ENCODE measurements at regions not wholly inside any gene's neighbourhood (a gene's known extent, or its start where the extent isn't known, plus 50 kb on each side); places are given as distances from the start of the nearest gene placed in this dataset.
"Not testable (repeated sequence)": the region's sequence is repeated elsewhere in the genome, so short reads cannot be mapped to it uniquely, and the experiment has no call there.

GRCh38 chr3:5035113-5035512, 55.9 kb downstream of the BHLHE40 start:
- DNase-seq = no peak

DNA sequence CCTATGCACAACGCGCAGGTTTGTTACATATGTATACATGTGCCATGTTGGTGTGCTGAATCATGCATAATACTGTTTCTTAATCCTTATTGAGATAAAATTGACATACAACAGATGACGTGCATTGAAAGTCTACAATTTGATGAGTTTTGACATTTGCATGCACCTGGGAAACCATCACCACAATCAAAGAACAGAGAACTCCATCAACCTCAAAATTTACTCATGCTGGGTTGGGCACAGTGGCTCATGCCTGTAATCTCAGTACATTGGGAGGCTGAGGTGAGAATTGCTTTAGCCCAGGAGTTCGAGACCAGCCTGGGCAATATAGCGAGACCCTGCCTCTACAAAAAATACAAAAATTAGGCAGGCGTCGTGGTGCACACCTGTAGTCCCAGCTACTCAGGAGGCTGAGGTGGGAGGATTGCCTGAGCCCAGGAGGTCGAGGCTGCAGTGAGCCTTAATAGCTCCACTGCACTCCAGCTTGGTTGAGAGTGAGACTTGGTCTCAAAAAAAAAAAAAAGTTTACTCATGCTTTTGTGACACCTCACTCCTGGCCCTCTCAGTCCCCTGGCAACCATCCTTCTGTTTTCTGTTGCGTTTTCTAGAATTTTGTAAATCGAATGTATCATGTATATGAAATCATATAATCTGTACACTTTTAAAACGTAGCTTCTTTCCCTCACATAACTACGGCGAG, 56.6 kb downstream of the BHLHE40 start:
- no peak for DNase-seq

DNA sequence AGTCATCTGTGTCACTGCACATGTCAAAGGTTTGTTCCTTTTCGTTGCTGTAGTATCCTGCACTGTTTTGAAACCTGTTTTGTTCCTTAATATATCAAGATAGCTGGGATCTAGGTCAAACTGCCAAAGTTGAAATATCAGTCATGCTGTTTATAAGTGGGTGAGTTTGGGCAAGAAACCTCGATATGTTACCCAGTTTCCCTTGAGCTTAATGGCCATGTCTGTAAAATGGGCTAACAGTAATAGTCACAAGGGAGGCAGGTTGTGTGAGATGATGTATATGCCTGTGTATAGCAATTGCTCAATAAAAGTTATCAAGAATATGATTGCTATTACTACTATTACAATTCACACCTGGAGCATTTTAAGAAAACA, 57.1 kb downstream of the BHLHE40 start:
- no peak for DNase-seq

DNA sequence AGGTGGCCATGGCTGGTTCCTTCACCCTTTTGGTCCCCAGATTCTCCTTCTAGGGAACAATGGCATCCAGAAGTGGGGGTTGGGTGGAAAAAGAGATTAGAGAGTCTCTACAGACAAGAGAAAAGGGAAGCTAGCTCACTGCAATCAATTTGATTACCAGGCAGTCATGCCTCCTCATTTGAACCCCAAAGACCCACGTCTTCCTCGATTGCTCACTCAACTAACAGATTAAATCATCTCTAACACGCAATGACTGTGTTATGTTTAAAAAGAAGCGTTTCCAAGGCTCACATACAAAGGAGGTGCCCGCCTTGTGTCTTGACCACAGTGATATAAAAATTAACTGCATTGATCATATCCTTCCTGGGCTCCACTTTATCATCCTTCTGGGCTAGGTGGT, 57.6 kb downstream of the BHLHE40 start:
- no peak for DNase-seq

- DNase-seq = no peak
Measured at GRCh38 chr3:5039585-5039984, 60.3 kb downstream of the BHLHE40 start.

GRCh38 chr3:5041315-5041714, 62.1 kb downstream of the BHLHE40 start:
- no peak for DNase-seq

DNA sequence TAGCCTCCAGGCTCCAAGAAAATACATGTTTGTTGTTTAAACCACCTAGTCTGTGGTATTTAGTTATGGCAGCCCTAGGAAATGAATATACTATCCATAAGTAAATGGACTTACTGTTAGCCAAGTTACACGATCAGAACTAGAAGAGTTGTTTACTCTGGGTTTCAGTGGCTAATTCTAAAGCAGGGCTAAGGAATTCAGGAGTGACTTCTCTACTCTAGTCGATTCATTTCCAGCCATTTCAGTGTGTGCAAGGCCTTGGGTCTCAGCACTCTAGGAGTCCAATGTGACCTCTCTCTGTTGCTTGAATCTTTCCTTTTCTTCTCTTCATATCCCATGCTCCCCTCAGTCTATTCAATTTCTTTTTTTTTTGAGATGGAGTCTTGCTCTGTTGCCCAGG, 66.7 kb downstream of the BHLHE40 start:
- DNase-seq = no peak

DNA sequence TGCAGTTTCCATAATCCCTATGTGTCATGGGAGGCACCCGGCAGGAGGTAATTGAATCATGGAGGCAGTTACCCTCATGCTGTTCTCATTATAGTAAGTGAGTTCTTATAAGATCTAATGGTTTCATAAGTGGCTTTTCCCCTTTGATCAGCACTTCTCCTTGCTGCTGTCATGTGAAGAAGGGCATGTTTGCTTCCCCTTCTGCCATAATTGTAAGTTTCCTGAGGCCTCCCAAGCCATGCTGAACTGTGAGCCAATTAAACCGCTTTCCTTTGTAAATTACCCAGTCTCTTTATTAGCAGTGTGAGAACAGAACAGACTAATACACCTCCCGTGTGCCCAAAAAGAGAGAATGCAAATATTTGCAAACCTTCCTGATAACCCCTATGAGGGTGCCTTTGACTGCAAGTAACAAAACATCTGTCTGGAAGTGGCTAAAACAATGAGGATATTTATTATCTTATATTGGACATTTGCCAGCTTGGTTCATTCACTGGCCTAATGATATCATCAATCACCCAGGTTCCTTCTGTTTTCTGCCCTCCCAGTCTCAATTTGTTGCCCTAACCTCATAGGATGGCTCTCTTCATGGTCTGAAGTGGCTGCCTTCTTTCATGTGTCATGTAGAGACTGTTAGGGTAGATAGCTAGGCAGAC, 68.7 kb downstream of the BHLHE40 start:
- no peak for DNase-seq

- DNase-seq = no peak
Measured at GRCh38 chr3:5051772-5052171, 70.3 kb upstream of the ARL8B start.

GRCh38 chr3:5052247-5052646, 69.8 kb upstream of the ARL8B start:
- no peak for DNase-seq

GRCh38 chr3:5053021-5053831, 68.9 kb upstream of the ARL8B start:
- no peak for DNase-seq

DNA sequence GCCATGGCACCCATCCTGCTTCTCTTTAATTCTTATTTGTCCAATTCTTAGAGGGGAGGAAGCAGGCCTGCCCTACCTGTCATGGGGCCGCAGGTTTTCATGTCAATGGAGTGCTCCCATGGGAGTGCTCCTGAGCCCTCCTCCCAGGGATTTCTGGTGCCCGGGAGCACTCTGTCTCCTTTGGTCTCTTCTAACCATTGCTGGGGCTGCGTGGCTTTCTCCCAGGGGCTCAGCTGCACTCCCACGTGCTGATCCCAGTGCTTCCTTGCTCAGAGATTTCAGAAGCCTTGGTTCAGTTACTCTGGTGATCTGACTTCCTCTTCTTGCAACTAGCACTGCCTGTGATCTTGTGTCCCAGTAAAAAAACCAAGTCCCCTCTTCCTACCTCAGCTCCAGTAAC, 68.0 kb upstream of the ARL8B start:
- no peak for DNase-seq

GRCh38 chr3:5054579-5054978, 67.5 kb upstream of the ARL8B start:
- DNase-seq = not testable (repeated sequence)

DNA sequence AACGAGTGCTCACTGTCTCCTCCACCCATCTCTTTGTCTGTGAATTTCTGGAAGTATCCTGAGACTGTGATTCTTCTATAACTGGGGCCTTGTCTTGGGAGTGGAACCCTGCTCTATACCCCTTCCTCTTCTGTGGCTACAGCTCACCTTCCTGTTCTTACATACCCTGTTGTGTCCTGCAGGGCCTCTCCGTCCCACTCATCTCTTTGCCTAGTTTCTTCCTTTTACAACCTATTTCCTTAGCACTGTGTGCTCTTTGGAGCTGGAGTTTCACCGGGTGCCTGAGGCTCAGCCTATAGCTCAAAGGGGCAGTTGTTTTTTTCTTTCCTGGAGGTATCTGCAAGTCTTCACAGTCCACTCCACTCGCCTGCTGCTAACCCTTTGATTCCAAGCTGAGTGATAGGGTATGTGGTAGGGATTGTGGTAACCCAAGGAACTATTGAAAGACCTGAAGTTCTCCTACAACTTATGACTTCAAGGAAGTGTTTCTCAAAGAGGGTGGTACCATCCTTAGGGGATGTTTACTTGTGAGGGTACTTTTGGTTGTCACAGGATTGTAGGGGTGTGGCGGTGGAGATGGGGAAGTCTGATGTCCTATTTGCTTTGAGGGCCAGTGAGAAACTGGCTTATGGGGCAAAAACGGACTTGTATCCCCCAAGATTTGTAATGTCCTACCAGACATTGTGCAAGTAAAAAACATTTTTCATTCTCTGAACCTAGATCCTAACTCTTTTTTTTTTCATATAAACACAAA, 66.6 kb upstream of the ARL8B start:
- DNase-seq = no peak

DNA sequence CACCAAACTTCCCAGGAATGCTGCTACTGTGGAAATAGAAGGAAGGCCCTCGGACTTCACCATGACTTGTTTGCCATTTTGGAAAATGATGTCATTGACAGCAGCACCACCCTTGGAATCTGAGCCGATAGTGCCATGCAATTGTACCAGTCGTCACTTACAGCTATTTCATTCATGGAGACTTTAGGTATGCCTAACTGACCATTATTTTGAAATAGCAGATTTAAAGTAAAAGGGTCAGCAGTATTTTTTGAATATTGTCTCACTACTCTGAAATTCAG, 66.0 kb upstream of the ARL8B start:
- no peak for DNase-seq

DNA sequence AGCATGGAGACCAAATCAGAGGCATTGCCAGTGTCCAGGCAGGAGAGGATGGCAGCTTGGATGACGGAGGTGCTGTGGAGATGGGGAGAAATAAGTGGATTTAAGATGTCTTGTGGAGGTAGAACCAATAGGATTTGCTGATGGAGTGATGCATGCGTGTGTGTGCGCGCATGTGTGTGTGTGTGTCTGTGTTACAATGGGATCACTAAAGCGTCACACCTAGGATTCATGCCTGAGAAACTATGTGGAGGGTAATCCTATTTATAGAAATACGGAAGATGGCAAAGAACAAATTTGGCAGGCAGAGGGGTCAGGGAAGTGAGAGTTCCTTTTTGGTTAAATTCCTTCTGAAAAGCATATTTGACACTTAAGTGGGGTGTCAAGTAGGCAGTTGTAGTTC, 64.8 kb upstream of the ARL8B start:
- no peak for DNase-seq

GRCh38 chr3:5057857-5058324, 64.2 kb upstream of the ARL8B start:
- DNase-seq = peak; percentile 51

- DNase-seq = no peak
Measured at GRCh38 chr3:5058471-5058951, 63.6 kb upstream of the ARL8B start.

- DNase-seq = no peak
Measured at GRCh38 chr3:5059782-5060181, 62.3 kb upstream of the ARL8B start.

DNA sequence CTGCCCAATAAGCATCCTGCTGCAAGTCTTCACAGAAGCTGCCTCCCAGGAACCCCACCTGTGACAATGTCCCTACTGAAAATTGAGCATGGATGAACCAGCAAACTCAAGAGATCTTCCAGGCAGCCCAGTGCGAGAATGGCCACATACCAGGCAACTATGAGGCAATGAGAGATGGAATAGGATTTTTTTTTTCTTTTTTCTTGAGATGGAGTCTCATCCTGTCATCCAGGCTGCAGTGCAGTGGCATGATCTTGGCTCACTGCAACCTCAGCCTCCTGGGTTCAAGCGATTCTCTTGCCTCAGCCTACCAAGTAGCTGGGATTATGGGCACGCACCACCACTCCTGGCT, 60.9 kb upstream of the ARL8B start:
- DNase-seq = no peak

DNA sequence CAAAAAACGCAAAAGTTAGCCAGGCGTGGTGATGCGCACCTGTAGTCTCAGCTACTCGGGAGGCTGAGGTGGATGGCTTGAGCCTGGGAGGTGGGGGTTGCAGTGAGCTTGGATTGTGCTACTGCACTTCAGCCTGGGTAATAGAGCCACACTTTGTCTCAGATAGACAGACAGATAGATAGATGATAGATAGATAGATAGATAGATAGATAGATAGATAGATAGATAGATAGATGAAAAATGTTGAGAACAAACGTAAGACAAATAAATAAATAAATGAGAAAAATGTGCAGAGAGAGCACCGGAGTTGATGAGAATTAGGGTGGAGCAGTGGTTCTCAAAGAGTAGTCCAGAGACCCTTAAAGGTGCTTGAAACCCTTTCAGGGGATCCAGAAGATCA, 58.4 kb upstream of the ARL8B start:
- DNase-seq = no peak

DNA sequence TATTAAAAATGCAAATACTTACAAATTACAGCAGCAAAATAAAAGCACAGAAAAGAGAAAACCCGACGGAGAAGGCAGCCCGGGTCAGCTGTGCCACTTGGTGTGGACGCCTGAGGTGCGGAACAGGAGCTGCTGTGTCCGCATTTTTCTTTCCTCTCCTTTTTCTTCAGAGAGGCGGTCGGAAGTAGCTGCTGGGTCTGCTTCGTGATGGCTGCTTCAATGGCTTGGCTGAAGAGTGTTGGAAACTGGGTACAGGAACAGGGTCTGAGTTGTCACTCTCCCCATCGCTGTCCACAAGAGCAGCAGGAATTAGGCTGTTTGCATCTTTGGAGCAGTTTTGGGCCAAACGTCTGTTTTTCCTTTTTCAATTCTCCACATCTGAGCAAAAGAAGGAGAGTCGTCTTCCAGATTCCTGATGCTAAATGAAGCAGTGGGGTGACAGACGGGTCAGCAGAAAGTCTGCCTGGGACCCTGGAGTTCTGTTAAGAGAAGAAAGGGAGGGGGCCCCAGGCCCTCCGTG, 53.5 kb upstream of the ARL8B start:
- DNase-seq = no peak

DNA sequence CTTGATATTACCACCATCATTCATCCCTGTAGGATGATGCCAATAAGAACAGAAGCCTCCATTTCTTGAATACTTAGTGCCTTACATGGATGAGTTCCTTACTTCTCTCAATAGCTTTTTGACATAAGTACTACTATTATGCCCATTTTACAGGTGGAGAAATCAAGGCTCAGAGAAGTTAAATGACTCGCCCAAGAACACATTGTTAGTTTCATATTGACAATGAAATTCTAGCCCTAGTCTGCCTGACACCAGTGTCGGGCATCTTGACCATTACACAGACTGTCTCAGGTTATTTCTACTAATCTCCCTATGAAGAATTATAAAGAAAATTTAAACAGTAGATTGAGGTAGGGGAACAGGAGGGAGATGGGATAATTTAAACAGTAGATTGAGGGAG, 52.5 kb upstream of the ARL8B start:
- DNase-seq = no peak

Data from activated CD4-positive, alpha-beta T cell treated with anti-CD3 and anti-CD28 coated beads for 1 hour (primary cell).